Stimulated activated naive CD4-positive, alpha-beta T cell treated with Interleukin-2 at 50 U/mL for 16 hours (primary cell): ENCODE measurements at regions not wholly inside any gene's neighbourhood (a gene's known extent, or its start where the extent isn't known, plus 50 kb on each side); places are given as distances from the start of the nearest gene placed in this dataset.
"Not testable (repeated sequence)": the region's sequence is repeated elsewhere in the genome, so short reads cannot be mapped to it uniquely, and the experiment has no call there.

Source experiments
- DNase-seq: peaks from one replicate; lab custom pipeline; 2025; lab: John Stamatoyannopoulos, UW

- DNase-seq, result no peak
Measured at GRCh38 chr5:2569176-2569575, 182.3 kb downstream of the IRX2 start.

- DNase-seq, result no peak
Measured at GRCh38 chr5:2566284-2566683, 185.2 kb downstream of the IRX2 start.

- no peak for DNase-seq
Measured at GRCh38 chr5:2565147-2565546, 186.3 kb downstream of the IRX2 start.

GRCh38 chr5:2563046-2563445 is 188.4 kb downstream of the IRX2 start:
- DNase-seq, result no peak

- no peak for DNase-seq
Measured at GRCh38 chr5:2562036-2562435, 189.4 kb downstream of the IRX2 start.

- no peak for DNase-seq
Measured at GRCh38 chr5:2560435-2560834, 191.0 kb downstream of the IRX2 start.

- no peak for DNase-seq
Measured at GRCh38 chr5:2557435-2557834, 194.0 kb downstream of the IRX2 start.

- DNase-seq, result no peak
Measured at GRCh38 chr5:2556375-2556966, 195.0 kb downstream of the IRX2 start.

- DNase-seq, result no peak
Measured at GRCh38 chr5:2553611-2554010, 197.9 kb downstream of the IRX2 start.

- no peak for DNase-seq
Measured at GRCh38 chr5:2550509-2550908, 201.0 kb downstream of the IRX2 start.

GRCh38 chr5:2549900-2550299 is 201.6 kb downstream of the IRX2 start:
- no peak for DNase-seq

GRCh38 chr5:2549354-2549753 is 202.1 kb downstream of the IRX2 start:
- DNase-seq, result no peak

GRCh38 chr5:2546938-2547337 is 204.5 kb downstream of the IRX2 start:
- no peak for DNase-seq

GRCh38 chr5:2544003-2544402 is 207.5 kb downstream of the IRX2 start:
- no peak for DNase-seq

GRCh38 chr5:2542821-2543220 is 208.7 kb downstream of the IRX2 start:
- DNase-seq, result no peak

GRCh38 chr5:2542026-2542425 is 209.5 kb downstream of the IRX2 start:
- DNase-seq, result no peak

GRCh38 chr5:2538169-2538568 is 213.3 kb downstream of the IRX2 start:
- no peak for DNase-seq

GRCh38 chr5:2537378-2538145 is 213.9 kb downstream of the IRX2 start:
- DNase-seq, result no peak

GRCh38 chr5:2536632-2537377 is 214.7 kb downstream of the IRX2 start:
- DNase-seq, result no peak

- no peak for DNase-seq
Measured at GRCh38 chr5:2534970-2535369, 216.5 kb downstream of the IRX2 start.

GRCh38 chr5:2534251-2534650 is 217.2 kb downstream of the IRX2 start:
- no peak for DNase-seq

- DNase-seq, result not testable (repeated sequence)
Measured at GRCh38 chr5:2533848-2534247, 217.6 kb downstream of the IRX2 start.

- DNase-seq, result no peak
Measured at GRCh38 chr5:2532809-2533208, 218.7 kb downstream of the IRX2 start.
